PC-3 (cell line): ENCODE measurements at regions not wholly inside any gene's neighbourhood (a gene's known extent, or its start where the extent isn't known, plus 50 kb on each side); places are given as distances from the start of the nearest gene placed in this dataset.

Experiments
- CTCF ChIP-seq: fragments of 300-600 bp; sonication (generic); conservative IDR thresholded peaks from 2 replicates; pipeline ENCODE4 v1.5.1; 2017; ENCODE audit warnings: antibody characterized with exemption, low read depth, mild to moderate bottlenecking, low read length
- EZH2 ChIP-seq: fragments of 300-600 bp; sonication (generic); IDR thresholded peaks from one replicate; pipeline ENCODE4 v1.6.1; 2017; ENCODE audit warnings: antibody characterized with exemption, mild to moderate bottlenecking, low read length; ENCODE audit not compliant: unreplicated experiment

DNA sequence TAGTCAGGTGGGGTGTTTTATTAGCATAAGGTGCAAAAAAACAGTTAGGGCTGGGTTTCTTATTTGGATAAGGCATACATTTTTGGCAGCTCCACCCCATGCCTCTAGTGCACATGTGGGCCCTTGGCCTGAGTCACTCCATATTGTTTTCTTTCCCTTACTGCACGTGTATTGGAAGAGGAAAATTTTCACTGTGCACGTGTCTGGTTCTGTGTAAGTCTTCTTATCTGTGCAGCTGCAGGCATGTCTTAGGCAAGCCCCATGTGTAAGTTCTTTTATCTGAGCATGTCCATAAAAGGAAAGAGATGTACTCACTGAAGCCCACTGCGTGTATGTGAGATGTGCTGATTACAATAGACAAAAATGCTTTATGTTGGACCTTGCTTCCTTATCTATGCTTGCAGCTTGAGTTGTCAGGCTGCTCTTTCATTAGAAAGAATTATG, 540.3 kb upstream of the IGFBP3 start:
- TF ChIP-seq CTCF (no peak), EZH2 (no peak)
